Trophoblast cell (in vitro differentiated cells and primary cell): ENCODE measurements at regions not wholly inside any gene's neighbourhood (a gene's known extent, or its start where the extent isn't known, plus 50 kb on each side); places are given as distances from the start of the nearest gene placed in this dataset.
"Not testable (repeated sequence)": the region's sequence is repeated elsewhere in the genome, so short reads cannot be mapped to it uniquely, and the experiment has no call there.

Experiments
- DNase-seq, 2 donors: peaks; one replicate each; pipeline ENCODE4 v3.0.0-alpha.2; 2016
- H2AFZ ChIP-seq: 2 replicates; pipeline ENCODE4 v1.6.1; 2013; ENCODE audit warnings: low read length, moderate library complexity, mild to moderate bottlenecking; ENCODE audit not compliant: insufficient read depth, poor library complexity
- H2AK5ac ChIP-seq: 2 replicates; pipeline ENCODE4 v1.6.1; 2013; ENCODE audit warnings: mild to moderate bottlenecking, low read length
- H2BK120ac ChIP-seq: 2 replicates; pipeline ENCODE4 v1.6.1; 2013; ENCODE audit warnings: low read length, mild to moderate bottlenecking, moderate library complexity; ENCODE audit not compliant: insufficient read depth, poor library complexity
- H2BK12ac ChIP-seq: 2 replicates; pipeline ENCODE4 v1.6.1; 2013; ENCODE audit warnings: mild to moderate bottlenecking, low read length, moderate library complexity
- H2BK5ac ChIP-seq: 2 replicates; pipeline ENCODE4 v1.6.1; 2013; ENCODE audit warnings: low read length, low read depth, moderate library complexity, mild to moderate bottlenecking; ENCODE audit not compliant: poor library complexity
- H3K14ac ChIP-seq: 2 replicates; pipeline ENCODE4 v1.6.1; 2013; ENCODE audit warnings: mild to moderate bottlenecking, low read length
- H3K18ac ChIP-seq: 2 replicates; pipeline ENCODE4 v1.6.1; 2013; ENCODE audit warnings: mild to moderate bottlenecking, low read length
- H3K23ac ChIP-seq: 2 replicates; pipeline ENCODE4 v1.6.1; 2013; ENCODE audit warnings: low read length
- H3K27ac ChIP-seq: 2 replicates; pipeline ENCODE4 v1.5.1; 2013; ENCODE audit warnings: low read depth, mild to moderate bottlenecking, inconsistent platforms, low read length, moderate library complexity
- H3K27me3 ChIP-seq: 2 replicates; pipeline ENCODE4 v1.6.1; 2013; ENCODE audit warnings: inconsistent platforms, mild to moderate bottlenecking, low read length, moderate library complexity; ENCODE audit not compliant: insufficient read depth
- H3K36me3 ChIP-seq, 2 experiments: 1 replicate in 1 of 2; 2 replicates in 1 of 2; pipeline ENCODE4 v1.6.1; 2013; ENCODE audit warnings: low read length in 2 of 2, mild to moderate bottlenecking in 2 of 2, moderate library complexity in 1 of 2; ENCODE audit not compliant: insufficient read depth in 2 of 2, control insufficient read depth in 1 of 2
- H3K4ac ChIP-seq: 2 replicates; pipeline ENCODE4 v1.6.1; 2013; ENCODE audit warnings: low read depth, mild to moderate bottlenecking, low read length, moderate library complexity
- H3K4me1 ChIP-seq, 2 experiments: 1 replicate in 1 of 2; 2 replicates in 1 of 2; pipeline ENCODE4 v1.6.1; 2013; ENCODE audit warnings: low read length in 2 of 2, mild to moderate bottlenecking in 2 of 2, moderate library complexity in 1 of 2; ENCODE audit not compliant: insufficient read depth in 2 of 2, control insufficient read depth in 1 of 2
- H3K4me2 ChIP-seq: 2 replicates; pipeline ENCODE4 v1.6.1; 2013; ENCODE audit warnings: inconsistent platforms, mild to moderate bottlenecking, low read length, moderate library complexity
- H3K4me3 ChIP-seq: 2 replicates; pipeline ENCODE4 v1.5.1; 2013; ENCODE audit warnings: mild to moderate bottlenecking, low read depth, low read length, inconsistent platforms
- H3K79me1 ChIP-seq: one replicate; pipeline ENCODE4 v1.6.1; 2013; ENCODE audit warnings: low read length
- H3K79me2 ChIP-seq: 2 replicates; pipeline ENCODE4 v1.6.1; 2013; ENCODE audit warnings: low read length, mild to moderate bottlenecking; ENCODE audit not compliant: control insufficient read depth, insufficient read depth, poor library complexity
- H3K9ac ChIP-seq: 2 replicates; pipeline ENCODE4 v1.6.1; 2013; ENCODE audit warnings: mild to moderate bottlenecking, low read length
- H3K9me3 ChIP-seq: 2 replicates; pipeline ENCODE4 v1.6.1; 2013; ENCODE audit warnings: low read depth, mild to moderate bottlenecking, control low read depth, inconsistent platforms, low read length; ENCODE audit not compliant: insufficient read depth
- H4K12ac ChIP-seq: 2 replicates; pipeline ENCODE4 v1.6.1; 2013; ENCODE audit warnings: low read depth, mild to moderate bottlenecking, low read length, moderate library complexity
- H4K8ac ChIP-seq: 2 replicates; pipeline ENCODE4 v1.6.1; 2013; ENCODE audit warnings: low read depth, mild to moderate bottlenecking, low read length, moderate library complexity
- H4K91ac ChIP-seq: one replicate; pipeline ENCODE4 v1.6.1; 2013; ENCODE audit warnings: low read depth, mild to moderate bottlenecking, low read length, moderate library complexity
- WGBS: extraction: QIAGEN DNeasy Blood & Tissue Kit; methylation state at CpG from one replicate; pipeline ENCODE4 v1.1.7; 2013; ENCODE audit warnings: missing lambda C conversion rate; ENCODE audit not compliant: insufficient read length, insufficient coverage; ENCODE audit errors: extremely low coverage; 5-methylcytosine and 5-hydroxymethylcytosine counted together

DNA sequence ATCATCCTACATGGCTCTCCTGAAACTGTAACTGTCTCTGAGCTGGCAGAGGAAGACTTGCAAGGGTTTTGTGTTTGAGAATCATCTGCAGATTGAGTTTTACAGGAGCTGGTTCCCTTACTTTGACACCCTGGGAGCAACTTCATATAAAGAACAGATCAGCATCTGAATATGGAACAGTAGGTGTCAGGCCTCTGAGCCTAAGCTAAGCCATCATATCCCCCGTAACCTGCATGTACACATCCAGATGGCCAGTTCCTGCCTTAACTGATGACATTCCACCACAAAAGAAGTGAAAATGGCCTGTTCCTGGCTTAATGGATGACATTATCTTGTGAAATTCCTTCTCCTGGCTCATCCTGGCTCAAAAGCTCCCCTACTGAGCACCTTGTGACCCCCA, 238.1 kb upstream of the P2RY1 start:
- not testable (repeated sequence) for H4K8ac ChIP-seq

DNA sequence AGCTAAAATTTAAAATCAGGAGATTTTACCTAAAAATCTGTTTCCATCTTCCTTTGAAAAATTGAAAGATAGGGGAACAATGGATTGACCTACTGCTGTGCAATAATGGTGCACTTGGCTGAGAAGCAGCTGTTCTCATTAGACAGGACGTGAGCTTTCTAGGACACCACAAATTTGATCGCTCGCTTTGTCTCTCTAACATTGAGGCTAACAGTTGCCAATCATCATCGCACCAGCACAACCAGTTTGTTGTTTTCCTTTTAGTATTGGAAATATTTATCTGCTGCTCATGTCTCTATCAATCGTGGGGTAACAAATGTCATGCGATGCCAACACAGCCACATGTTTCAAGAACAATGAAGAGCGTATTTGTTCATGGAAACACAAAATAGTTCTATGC, 228.8 kb upstream of the P2RY1 start:
- Histone ChIP-seq H2AK5ac (no peak overlapping the region), H2BK120ac (no peak overlapping the region), H3K4me1 (peaks cover 0 to 4% of the 10 kb centered on the region in 2 experiments), H4K12ac (no peak overlapping the region), H2BK5ac (no peak overlapping the region), H3K27me3 (no peaks in the 10 kb centered on the region), H2BK12ac (no peak overlapping the region), H3K9me3 (no peaks in the 10 kb centered on the region), H4K8ac (no peak overlapping the region), H3K79me2 (no peaks in the 10 kb centered on the region), H3K4me2 (no peak overlapping the region), H4K91ac (no peak overlapping the region), H3K27ac (no peak overlapping the region), H3K14ac (no peak overlapping the region), H3K79me1 (no peaks in the 10 kb centered on the region), H3K4ac (no peak overlapping the region), H3K18ac (no peak overlapping the region), H3K4me3 (no peak overlapping the region), H3K36me3 (no peaks in the 10 kb centered on the region), H3K23ac (no peak overlapping the region), H2AFZ (no peak overlapping the region), H3K9ac (no peak overlapping the region)
- WGBS, result no CpG with 5 or more reads among the region's 7 CpGs
- DNase-seq, result no peak

More for the DNA sequence above, 238.1 kb upstream of the P2RY1 start:
- no CpG with 5 or more reads among the region's 1 CpG for WGBS
- H3K79me2 ChIP-seq, H3K18ac ChIP-seq, H2AK5ac ChIP-seq, H3K4me2 ChIP-seq, H3K36me3 ChIP-seq, H3K9me3 ChIP-seq, H2BK5ac ChIP-seq, H3K4me1 ChIP-seq, H3K4me3 ChIP-seq, H3K14ac ChIP-seq, H2AFZ ChIP-seq, H3K27ac ChIP-seq, H3K23ac ChIP-seq, H2BK120ac ChIP-seq, H3K9ac ChIP-seq, H3K4ac ChIP-seq, H4K12ac ChIP-seq, H3K27me3 ChIP-seq, H3K79me1 ChIP-seq, DNase-seq, H4K91ac ChIP-seq, H2BK12ac ChIP-seq: not testable (repeated sequence)

DNA sequence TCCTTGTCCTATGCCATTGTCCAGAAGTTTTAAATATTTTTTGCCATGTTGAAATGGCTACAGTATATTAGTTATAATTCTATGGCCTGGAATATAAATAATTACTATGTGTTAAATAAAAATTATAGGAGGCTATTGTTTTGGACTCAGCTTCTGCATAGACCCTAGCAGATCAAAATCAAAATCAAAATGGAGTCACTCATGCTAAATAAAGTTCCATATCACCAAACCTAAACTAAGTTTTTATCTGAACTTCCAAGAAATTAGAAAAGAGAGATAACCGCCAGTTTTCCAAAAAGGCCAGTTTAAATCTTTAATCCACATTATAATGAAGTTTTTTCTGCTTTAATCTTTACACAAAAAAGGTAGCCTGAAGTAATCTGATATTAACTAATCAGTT, 227.8 kb upstream of the P2RY1 start:
- H3K4me3 ChIP-seq, result no peak overlapping the region
- no peak overlapping the region for H3K18ac ChIP-seq
- no peak overlapping the region for H2BK5ac ChIP-seq
- H3K27me3 ChIP-seq, result no peaks in the 10 kb centered on the region
- no peak overlapping the region for H2BK12ac ChIP-seq
- no peak overlapping the region for H2AFZ ChIP-seq
- no peaks in the 10 kb centered on the region for H3K79me1 ChIP-seq
- H3K14ac ChIP-seq, result no peak overlapping the region
- H3K4ac ChIP-seq, result no peak overlapping the region
- H2BK120ac ChIP-seq, result no peak overlapping the region
- no peak overlapping the region for H3K4me2 ChIP-seq
- H2AK5ac ChIP-seq, result no peak overlapping the region
- H3K9me3 ChIP-seq, result no peaks in the 10 kb centered on the region
- no peak overlapping the region for H3K9ac ChIP-seq
- no peak overlapping the region for H4K91ac ChIP-seq
- no peaks in the 10 kb centered on the region for H3K36me3 ChIP-seq
- no peak for DNase-seq
- no peaks in the 10 kb centered on the region for H3K79me2 ChIP-seq
- H4K12ac ChIP-seq, result no peak overlapping the region
- no peak overlapping the region for H3K27ac ChIP-seq
- no peak overlapping the region for H4K8ac ChIP-seq
- H3K4me1 ChIP-seq, result peaks cover 0 to 4% of the 10 kb centered on the region in 2 experiments
- no CpG with 5 or more reads among the region's 1 CpG for WGBS
- no peak overlapping the region for H3K23ac ChIP-seq

DNA sequence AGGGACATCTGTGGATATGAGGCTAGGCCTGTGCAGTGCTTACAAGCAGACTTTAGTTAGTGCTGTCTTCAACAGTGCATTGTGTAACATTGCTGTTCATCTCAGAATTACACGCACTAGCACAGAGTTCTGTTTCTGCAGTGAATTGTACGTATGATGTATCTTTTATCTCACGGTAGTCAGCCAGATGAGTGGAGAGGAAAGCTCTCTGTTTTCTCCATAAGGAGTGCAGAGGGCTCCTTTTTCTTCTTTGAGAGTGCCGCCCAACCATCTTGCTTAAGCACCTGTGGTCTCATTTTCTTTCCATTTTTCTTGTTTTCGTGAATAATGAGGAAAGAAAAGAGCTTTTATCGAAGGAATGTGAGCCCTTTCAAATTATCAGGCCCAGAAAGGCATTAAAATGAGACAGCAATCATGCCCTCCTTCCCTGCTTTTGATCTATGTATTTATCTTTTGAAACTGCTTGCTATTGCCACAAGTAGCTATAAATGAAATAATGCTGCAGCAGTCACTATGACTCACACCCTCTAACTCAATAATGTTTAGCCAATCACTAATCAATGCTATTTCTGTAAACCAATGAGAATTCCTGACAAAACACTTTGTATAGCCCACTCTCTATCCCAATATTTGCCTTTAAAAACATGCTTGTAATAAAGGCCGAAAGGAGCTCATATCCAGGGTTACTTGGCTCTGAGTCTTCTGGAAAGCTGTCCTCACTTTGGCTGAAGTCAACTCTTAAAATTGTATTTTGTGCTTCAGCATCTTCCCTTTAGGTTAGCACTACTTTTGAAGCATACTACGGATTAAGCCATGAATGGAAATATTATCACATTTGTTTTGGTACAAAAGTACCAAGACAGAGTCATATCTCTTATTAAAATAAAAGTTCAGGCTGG, 226.0 kb upstream of the P2RY1 start:
- peaks cover 0 to 4% of the 10 kb centered on the region in 2 experiments for H3K4me1 ChIP-seq
- no peak overlapping the region for H3K9ac ChIP-seq
- no peaks in the 10 kb centered on the region for H3K27me3 ChIP-seq
- no CpG with 5 or more reads among the region's 8 CpGs for WGBS
- H4K91ac ChIP-seq, result no peak overlapping the region
- no peak overlapping the region for H3K18ac ChIP-seq
- H4K12ac ChIP-seq, result no peak overlapping the region
- H3K14ac ChIP-seq, result no peak overlapping the region
- no peaks in the 10 kb centered on the region for H3K36me3 ChIP-seq
- H3K79me2 ChIP-seq, result no peaks in the 10 kb centered on the region
- H3K79me1 ChIP-seq, result no peaks in the 10 kb centered on the region
- no peak overlapping the region for H2BK12ac ChIP-seq
- H3K27ac ChIP-seq, result no peak overlapping the region
- H2BK5ac ChIP-seq, result no peak overlapping the region
- no peak overlapping the region for H2BK120ac ChIP-seq
- no peak overlapping the region for H3K4me2 ChIP-seq
- no peak overlapping the region for H3K4ac ChIP-seq
- no peak overlapping the region for H3K23ac ChIP-seq
- no peaks in the 10 kb centered on the region for H3K9me3 ChIP-seq
- H2AFZ ChIP-seq, result no peak overlapping the region
- no peak overlapping the region for H4K8ac ChIP-seq
- DNase-seq, result no peak
- no peak overlapping the region for H3K4me3 ChIP-seq
- no peak overlapping the region for H2AK5ac ChIP-seq
